VCaP (cell line): ENCODE measurements at regions not wholly inside any gene's neighbourhood (a gene's known extent, or its start where the extent isn't known, plus 50 kb on each side); places are given as distances from the start of the nearest gene placed in this dataset.
"Not testable (repeated sequence)": the region's sequence is repeated elsewhere in the genome, so short reads cannot be mapped to it uniquely, and the experiment has no call there.

Experiments used
- H3K27ac ChIP-seq: fragments of 450-650 bp; 2 replicates; pipeline ENCODE4 v1.5.1; 2017
- TF ChIP-seq, protein P1 (sequence below): fragments of 450-650 bp; conservative IDR thresholded peaks from 2 replicates; pipeline ENCODE4 v1.5.1; 2017; ENCODE audit warnings: mild to moderate bottlenecking, moderate library complexity

GRCh38 chr7:94149789-94150545 is 145.8 kb upstream of the BET1 start:
- TF ChIP-seq, protein P1, sequence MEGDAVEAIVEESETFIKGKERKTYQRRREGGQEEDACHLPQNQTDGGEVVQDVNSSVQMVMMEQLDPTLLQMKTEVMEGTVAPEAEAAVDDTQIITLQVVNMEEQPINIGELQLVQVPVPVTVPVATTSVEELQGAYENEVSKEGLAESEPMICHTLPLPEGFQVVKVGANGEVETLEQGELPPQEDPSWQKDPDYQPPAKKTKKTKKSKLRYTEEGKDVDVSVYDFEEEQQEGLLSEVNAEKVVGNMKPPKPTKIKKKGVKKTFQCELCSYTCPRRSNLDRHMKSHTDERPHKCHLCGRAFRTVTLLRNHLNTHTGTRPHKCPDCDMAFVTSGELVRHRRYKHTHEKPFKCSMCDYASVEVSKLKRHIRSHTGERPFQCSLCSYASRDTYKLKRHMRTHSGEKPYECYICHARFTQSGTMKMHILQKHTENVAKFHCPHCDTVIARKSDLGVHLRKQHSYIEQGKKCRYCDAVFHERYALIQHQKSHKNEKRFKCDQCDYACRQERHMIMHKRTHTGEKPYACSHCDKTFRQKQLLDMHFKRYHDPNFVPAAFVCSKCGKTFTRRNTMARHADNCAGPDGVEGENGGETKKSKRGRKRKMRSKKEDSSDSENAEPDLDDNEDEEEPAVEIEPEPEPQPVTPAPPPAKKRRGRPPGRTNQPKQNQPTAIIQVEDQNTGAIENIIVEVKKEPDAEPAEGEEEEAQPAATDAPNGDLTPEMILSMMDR = no peak
- H3K27ac ChIP-seq = no peak overlapping the region

DNA sequence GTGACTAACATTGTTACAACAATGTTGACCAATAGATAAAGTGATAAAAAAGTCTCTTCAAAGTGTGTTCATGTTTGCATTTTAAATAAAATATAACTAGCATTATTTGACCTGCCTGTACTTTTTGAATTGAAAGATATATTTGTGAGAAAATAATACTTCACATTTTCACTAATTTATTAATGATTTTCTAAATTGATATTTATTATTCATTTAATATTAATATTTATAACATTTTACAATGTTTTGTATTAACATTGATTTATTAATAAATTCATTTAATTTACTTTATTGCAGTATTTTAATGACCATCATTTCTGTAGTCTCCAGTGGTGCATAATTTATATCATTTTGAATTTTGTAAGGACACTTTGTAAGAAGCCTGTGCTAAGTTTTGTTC is 150.0 kb upstream of the BET1 start:
- no peak overlapping the region for H3K27ac ChIP-seq
- TF ChIP-seq, protein P1 = no peak

GRCh38 chr7:94154858-94155257 is 150.7 kb upstream of the BET1 start:
- H3K27ac ChIP-seq = no peak overlapping the region
- TF ChIP-seq, protein P1 = no peak

DNA sequence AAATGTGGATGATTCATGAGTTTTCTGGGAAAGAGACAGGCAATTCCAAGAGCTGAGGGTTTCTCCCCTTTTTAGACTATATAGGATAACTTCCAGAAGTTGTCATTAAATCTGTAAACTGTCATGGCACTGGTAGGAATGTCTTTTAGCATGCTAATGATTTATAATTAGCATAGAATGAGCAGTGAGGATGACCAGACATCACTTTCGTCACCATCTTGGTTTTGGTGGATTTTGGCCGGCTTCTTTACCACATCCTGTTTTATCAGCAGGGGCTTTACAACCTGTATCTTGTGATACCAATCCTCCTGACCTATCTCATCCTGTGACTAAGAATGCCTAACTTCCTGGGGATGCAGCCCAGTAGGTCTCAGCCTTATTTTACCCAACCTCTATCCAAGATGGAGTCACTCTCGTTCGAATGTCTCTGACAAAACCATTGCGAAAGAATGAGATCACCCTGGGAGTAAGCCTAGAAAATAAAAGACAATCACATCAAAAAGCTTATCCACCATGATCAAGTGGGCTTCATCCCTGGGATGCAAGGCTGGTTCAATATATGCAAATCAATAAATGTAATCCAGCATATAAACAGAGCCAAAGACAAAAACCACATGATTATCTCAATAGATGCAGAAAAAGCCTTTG is 153.6 kb upstream of the BET1 start:
- not testable (repeated sequence) for H3K27ac ChIP-seq

- TF ChIP-seq, protein P1 = no peak
- no peak overlapping the region for H3K27ac ChIP-seq
Measured at GRCh38 chr7:94160719-94161435, 156.7 kb upstream of the BET1 start.

DNA sequence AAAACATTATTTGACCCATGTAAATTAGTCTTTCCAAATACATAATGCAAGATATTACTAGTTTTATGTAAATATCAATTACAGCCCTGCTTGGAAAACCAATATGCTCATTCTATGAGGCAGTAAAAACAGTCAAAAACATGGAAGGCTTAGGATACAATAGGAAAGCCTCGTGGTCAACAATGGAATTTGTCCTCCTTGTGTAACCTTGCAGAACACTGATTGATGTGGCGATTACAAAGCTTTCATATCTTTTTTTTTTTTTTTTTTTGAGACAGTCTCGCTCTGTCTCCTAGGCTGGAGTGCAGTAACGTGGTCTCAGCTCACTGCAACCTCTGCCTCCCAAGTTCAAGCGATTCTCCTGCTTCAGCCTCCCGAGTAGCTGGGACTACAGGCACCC is 157.3 kb upstream of the BET1 start:
- TF ChIP-seq, protein P1 = no peak
- H3K27ac ChIP-seq = no peak overlapping the region

DNA sequence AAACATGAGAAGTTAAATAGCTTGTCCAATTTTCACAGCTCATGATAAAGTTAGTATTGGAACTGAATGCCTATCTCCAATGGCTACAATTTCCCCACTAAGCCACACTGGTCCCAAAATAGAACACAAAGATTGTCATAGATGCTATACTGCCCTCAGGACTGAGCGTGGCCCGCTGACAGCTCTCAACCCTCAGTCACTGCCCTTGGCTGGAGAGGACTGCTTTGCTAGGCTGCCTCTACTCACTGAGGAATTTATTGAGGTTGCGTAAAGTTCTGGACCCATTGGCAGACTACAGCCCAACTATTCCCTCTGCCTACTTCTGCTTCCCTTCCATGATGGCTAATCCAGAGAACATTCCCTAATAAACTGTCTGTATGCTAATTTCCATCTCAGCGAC is 165.5 kb upstream of the BET1 start:
- TF ChIP-seq, protein P1 = no peak
- no peak overlapping the region for H3K27ac ChIP-seq
